NCI-H460 (cell line): ENCODE measurements at regions not wholly inside any gene's neighbourhood (a gene's known extent, or its start where the extent isn't known, plus 50 kb on each side); places are given as distances from the start of the nearest gene placed in this dataset.

Experiments used
- DNase-seq: peaks from one replicate; pipeline ENCODE4 v3.0.0-alpha.2; 2016; ENCODE audit warnings: low read depth; ENCODE audit errors: extremely low read depth
- small RNA-seq, 2 experiments: library from RNA; depleted of rRNA; stranded (forward); fragments of <200 nt; gene quantifications; one replicate each; pipeline ENCODE3, GENCODE V24; 2014

DNA sequence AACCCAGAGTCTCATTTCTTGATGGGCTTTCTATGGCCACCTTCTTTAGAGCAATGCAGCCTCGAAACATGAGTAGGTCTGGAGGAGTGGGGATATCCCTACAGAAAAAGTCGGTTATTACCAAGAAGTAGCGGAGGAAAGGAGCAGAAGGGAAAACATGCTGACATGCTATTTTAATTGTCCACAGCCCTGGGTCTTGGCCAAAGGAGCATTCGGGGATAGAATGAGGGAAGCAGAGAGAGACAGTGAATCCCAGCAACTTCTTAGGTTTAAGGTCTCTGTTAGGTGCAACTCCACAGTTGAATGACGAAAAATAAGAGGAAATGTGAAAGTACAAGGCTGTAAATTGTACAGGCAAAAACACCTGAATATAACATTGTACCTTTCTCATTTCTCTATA lies 506.7 kb upstream of the CDH18 start:
- DNase-seq, result no peak

DNA sequence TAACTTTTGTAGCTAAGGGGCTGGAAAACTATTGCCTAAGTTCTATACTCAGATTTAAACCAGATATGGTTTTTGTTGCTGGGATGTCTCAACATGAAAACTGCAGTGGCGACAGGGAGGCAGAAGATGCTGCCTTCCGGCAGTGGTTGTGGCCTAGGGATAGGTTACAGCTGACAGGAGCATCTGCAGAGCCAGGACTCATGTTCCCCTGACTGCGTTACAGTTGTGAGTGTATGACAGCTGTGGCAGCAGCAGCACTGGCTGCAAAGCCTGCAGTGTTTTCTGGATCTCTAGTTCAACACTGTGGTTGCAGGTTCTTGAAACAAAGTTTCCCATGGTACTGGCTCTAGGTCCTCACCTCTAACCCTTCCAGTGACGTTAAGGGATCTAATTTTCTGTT lies 498.8 kb upstream of the CDH18 start:
- DNase-seq, result no peak

DNA sequence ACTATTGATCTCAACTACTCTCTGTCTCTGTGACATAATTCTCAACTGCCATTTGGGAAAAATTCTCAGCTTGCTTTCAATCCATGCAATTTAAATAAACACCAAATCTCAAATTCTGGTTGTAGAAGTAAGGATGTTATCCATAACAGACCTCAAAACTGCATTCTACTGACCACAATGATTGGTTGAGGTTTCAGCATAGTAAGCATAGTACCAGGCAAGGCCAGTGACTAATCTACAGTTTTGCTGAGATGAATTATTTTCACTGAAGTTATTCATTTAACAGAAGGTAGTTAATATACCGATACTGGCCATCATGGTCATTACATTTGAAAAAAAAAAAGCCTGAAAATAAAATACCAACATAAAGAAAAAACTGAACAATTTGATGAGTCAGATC lies 488.0 kb upstream of the CDH18 start:
- DNase-seq, result no peak

DNA sequence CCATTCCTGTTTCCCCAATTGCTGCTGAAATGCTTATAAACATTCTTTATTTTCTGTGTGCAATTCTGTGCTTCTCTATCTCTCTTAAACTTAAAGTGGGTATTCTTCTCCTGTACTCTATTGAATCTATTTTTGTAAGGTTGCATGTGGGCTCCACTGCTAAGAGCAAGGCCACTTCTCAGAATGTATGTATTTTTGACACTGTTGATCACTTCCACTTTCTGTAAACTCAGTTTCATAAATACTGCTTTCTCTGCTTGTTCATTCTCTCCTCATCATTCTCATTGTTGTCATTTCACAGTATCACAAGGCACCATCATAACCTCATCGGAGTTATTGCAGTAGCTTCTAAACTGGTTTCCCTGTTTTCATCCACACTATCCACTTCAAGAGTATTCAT lies 483.0 kb upstream of the CDH18 start:
- DNase-seq, result no peak

DNA sequence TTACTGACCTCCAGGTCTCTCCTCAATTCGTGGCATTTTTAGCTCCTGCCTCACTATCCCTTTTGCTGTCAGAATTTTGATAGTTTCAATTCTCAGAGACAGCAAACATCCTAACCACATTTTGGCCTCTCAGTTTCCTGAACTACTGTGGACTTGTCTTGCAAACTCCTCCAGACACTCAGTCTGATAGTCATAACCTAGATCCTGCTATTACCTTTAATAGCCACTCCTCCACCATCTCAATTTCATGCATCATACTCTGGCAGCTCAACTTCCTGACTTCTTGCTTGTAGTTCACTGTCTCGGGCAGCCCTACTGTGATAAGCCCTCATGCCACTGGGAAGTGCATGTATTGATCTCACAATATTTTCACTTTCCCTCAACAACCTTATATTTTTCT lies 481.8 kb upstream of the CDH18 start:
- no peak for DNase-seq

DNA sequence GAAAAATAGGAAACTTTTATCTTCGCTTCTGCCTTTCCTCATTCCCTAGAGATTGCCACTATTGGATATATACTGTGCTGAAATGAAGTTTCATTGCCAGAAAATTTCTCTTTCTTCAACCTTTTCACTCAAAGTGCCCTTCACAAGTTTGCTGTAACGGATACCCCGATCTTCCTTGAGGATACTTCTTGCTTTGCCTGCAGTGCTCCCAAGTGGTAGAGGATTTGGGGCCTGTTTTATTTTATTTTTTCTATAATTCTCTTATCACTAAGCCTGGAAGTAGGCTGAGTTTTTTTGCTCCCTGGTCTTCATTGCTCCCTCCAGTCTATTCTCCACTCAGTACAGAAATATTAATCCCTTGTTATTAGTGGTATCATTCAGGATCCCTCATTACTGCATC lies 481.4 kb upstream of the CDH18 start:
- no peak for DNase-seq

DNA sequence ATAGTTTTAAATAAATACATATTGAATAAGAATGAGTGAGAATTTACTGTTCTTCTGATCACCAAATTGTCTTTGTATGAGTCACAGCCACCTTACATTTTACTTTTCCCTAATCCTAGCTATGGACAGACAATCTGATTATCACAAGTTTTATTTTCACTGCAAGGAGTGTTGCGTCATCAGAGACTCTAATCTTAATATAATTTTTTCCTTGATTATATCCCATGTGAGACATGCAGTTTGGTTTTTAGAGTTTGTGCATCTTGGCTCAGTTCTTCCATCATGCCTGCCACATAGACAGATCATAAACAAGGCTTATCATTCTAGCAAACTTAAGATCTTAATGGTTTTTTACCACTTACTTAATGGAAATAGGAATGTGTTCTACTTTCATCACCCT lies 478.5 kb upstream of the CDH18 start:
- DNase-seq, result no peak

DNA sequence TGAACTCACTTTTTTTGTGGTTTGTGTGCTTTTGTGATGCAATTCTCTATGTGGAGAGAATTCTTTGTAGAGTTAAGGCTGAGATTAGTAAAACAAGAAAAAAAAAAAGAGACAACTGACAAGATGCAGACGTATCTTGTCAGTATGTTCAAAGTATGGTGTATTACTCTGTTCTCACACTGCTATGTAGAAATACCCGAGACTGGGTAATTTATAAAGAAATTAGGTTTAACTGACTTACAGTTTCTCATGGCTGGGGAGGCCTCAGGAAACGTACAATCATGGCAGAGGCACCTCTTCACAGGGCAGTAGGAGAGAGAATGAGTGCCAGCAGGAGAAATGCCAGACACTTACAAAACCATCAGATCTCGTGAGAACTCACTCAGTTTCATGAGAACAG lies 475.2 kb upstream of the CDH18 start:
- no peak for DNase-seq

DNA sequence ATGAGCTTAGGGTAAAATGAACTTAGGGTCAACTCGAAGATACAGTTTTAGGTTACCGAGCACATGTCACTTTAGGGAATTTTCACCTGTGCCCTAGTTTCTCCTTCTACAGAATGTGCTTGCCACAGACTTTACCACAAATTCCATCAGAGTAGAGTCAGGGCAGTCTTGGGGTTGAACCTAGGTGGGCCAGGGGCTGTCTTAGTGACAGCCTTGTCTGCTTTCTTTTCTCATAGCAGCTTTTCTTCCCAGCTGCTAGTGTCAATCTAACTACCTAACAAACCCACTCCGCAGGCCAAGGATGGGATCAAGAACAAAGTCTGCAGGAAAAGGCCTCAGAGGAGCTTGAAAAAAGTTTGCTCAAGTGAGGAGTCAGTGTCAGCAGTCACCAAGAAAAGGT lies 458.1 kb upstream of the CDH18 start:
- no peak for DNase-seq

DNA sequence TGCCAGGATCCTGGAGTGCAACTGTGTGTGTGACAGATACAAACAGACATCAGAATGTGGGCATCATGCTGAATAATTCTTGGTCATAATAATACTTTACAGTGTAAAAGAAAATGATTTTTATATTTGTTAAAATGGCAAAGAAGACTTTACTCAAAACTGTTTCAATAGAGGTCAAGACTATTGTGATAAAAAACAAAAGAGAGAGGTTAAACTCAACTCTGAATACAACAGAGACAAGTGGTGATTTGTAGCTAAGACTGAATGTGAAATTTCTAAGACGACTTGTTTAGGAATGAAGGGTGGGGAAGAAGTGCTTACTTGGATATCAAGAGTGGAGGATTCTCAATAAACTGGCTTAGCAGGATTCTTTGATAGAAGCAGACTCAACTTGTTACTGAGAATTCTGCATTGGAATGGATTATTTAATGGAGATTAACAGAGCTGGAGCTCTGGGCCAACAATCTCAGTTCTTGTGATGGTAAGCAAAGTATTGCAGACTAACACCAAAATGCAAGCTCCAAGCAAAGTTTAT lies 457.4 kb upstream of the CDH18 start:
- no peak for DNase-seq

DNA sequence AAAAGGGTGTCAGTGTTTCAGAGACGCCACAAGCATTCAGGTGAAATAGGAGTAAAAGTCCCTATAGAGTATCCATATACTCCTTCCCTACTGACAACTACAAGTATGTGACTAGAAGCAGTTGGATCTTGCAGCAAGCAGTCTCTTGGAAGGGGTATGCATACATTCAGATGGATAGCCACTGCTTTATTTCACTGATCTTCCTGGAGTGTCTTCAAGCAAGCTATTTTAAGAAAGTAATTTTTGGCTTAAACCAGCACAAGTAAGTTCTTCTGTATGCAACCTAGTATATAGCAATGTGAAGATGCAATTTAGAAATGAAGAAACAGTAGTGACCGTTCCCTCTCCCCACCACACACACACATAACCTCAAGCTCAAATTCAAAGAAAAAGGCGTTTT lies 446.8 kb upstream of the CDH18 start:
- no peak for DNase-seq

DNA sequence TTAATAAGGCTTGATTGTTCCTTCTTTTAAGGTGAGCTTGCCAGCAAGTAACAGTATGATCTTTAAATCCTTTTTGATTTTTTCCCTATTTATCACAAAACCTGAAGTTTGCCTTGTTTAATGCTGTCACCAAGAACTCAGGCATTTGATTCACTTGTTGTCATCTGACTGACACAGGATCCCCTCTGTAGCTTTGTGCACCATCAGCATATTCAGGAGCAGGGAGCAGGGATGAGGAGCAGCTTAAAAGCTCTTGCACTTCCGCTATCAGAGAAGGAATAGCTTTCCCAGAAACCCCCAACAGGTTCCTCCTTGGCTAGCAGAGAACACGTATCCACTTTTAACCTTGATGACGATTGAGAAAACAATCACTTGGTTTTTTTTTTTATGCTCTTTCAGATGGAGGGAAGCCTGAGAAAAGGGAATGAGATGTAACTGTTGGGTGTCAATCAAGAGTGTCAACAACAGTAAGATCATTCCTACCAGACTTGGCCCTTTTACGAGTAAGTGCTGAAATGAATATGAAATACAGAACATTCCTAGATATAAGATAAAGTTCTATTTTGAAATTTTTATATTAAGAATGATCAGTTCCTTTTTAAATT lies 433.1 kb upstream of the CDH18 start:
- no peak for DNase-seq

Small RNA genes lying in the stretch of these regions (small RNA-seq; reads per million reads assigned to genes)
- gene AC091946.2 (0 reads per million in 2 experiments), gene AC140172.1 (0 reads per million in 2 experiments)
